ENCODE measurements at regions not wholly inside any gene's neighbourhood (a gene's known extent, or its start where the extent isn't known, plus 50 kb on each side); places are given as distances from the start of the nearest gene placed in this dataset.
"Not testable (repeated sequence)": the region's sequence is repeated elsewhere in the genome, so short reads cannot be mapped to it uniquely, and the experiment has no call there.

DNA sequence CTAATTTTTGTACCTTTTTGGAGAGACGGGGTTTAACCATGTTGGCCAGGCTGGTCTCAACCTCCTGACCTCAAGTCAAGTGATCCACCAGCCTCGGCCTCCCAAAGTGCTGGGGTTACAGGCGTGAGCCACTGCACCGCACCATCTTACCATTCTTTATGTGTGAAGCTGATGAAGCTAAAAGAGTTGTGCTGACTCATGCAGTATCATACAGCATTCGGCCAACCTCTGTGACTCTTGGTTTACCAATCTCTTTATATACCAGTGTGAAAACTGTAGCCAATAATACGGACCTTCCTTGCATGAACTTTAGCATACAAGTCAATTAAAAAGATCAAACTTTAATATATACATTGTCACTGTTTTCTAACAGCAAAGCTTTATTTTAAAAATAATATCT, 878.2 kb upstream of the MBL2 start:
- intact Hi-C loops (cut with micrococcal nuclease; ENCODE audit: unreplicated experiment): no loop called here
- Histone ChIP-seq H3K4me1 (no peaks in the 10 kb centered on the region), H3K27me3 (replicated peaks; ENCODE audit: control insufficient read depth, insufficient read depth, low read length) (no peaks in the 10 kb centered on the region), H3K4me3 (ENCODE audit: low read depth, low read length) (no peak overlapping the region), H3K36me3 (ENCODE audit: control insufficient read depth, insufficient read depth, low read length) (no peaks in the 10 kb centered on the region), H3K9me3 (no peaks in the 10 kb centered on the region)
- H3K27me3 Mint-ChIP-seq (ENCODE audit: insufficient read depth, unreplicated experiment): no peaks in the 10 kb centered on the region
- TF ChIP-seq, protein P1, sequence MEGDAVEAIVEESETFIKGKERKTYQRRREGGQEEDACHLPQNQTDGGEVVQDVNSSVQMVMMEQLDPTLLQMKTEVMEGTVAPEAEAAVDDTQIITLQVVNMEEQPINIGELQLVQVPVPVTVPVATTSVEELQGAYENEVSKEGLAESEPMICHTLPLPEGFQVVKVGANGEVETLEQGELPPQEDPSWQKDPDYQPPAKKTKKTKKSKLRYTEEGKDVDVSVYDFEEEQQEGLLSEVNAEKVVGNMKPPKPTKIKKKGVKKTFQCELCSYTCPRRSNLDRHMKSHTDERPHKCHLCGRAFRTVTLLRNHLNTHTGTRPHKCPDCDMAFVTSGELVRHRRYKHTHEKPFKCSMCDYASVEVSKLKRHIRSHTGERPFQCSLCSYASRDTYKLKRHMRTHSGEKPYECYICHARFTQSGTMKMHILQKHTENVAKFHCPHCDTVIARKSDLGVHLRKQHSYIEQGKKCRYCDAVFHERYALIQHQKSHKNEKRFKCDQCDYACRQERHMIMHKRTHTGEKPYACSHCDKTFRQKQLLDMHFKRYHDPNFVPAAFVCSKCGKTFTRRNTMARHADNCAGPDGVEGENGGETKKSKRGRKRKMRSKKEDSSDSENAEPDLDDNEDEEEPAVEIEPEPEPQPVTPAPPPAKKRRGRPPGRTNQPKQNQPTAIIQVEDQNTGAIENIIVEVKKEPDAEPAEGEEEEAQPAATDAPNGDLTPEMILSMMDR (IDR thresholded peaks at IDR 0.05; ENCODE audit: insufficient read depth in 1 of 2, low read depth in 1 of 2, low read length in 1 of 2, severe bottlenecking in 1 of 2, unreplicated experiment in 1 of 2): no peak
- no TSS peak for BruUV-seq (replicated peaks)
- no peak overlapping the region for H3K4me3 Mint-ChIP-seq (ENCODE audit: unreplicated experiment)
- no peak overlapping the region for H3K27ac Mint-ChIP-seq (ENCODE audit: unreplicated experiment)
- no peak for DNase-seq
- POLR2A ChIA-PET: no interaction called here
- no peaks in the 10 kb centered on the region for H3K36me3 Mint-ChIP-seq (ENCODE audit: insufficient read depth, unreplicated experiment)
- CTCF ChIA-PET: no interaction called here
- no peaks in the 10 kb centered on the region for H3K4me1 Mint-ChIP-seq (ENCODE audit: low read depth, unreplicated experiment)
- no peaks in the 10 kb centered on the region for H3K9me3 Mint-ChIP-seq (ENCODE audit: unreplicated experiment)

DNA sequence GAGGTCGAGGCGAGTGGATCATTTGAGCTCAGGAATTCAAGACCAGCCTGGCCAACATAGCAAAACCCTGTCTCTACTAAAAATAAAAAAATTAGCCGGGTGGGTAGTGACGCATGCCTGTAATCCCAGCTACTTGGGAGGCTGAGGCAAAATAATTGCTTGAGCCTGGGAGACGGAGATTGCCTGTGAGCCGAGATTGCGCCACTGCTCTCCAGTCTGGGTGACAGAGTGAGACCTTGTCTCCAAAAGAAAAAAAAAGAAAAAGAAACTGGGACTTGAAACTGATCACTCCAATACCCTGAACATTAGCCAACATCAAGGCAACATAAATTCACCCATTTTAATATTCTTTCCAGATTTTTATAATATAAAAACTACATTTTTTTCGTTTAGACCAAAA, 874.6 kb upstream of the MBL2 start:
- H3K9me3 Mint-ChIP-seq (ENCODE audit: unreplicated experiment); CTCF ChIA-PET; H3K4me1 Mint-ChIP-seq (ENCODE audit: low read depth, unreplicated experiment); H3K36me3 Mint-ChIP-seq (ENCODE audit: insufficient read depth, unreplicated experiment); H3K27ac Mint-ChIP-seq (ENCODE audit: unreplicated experiment); BruUV-seq (replicated peaks); H3K4me1 ChIP-seq; H3K4me3 ChIP-seq (ENCODE audit: low read depth, low read length); H3K9me3 ChIP-seq; H3K27me3 Mint-ChIP-seq (ENCODE audit: insufficient read depth, unreplicated experiment); H3K4me3 Mint-ChIP-seq (ENCODE audit: unreplicated experiment); H3K27me3 ChIP-seq (replicated peaks; ENCODE audit: control insufficient read depth, insufficient read depth, low read length); POLR2A ChIA-PET; H3K36me3 ChIP-seq (ENCODE audit: control insufficient read depth, insufficient read depth, low read length); intact Hi-C loops (cut with micrococcal nuclease; ENCODE audit: unreplicated experiment); DNase-seq: not testable (repeated sequence)

DNA sequence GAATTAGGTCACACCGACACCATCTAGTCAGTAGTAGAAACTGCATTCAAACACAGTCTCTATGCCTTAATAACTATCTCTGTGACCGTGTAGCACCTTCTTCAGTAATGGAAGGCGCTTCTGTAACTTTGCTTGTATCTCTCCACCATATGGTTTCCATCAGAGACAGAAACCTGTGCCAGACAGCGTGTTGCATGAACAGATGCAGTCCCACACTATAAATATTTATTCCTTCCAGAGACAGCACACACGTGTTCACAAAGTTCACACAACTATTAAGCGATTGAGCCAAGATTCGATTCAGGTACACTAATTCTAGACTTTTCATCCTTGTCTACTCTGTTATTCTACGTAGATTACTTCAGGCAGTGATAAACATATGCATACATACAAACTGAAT, 873.9 kb upstream of the MBL2 start:
- Mint-ChIP-seq H3K4me1 (ENCODE audit: low read depth, unreplicated experiment) (no peaks in the 10 kb centered on the region), H3K9me3 (ENCODE audit: unreplicated experiment) (no peaks in the 10 kb centered on the region), H3K4me3 (ENCODE audit: unreplicated experiment) (no peak overlapping the region), H3K36me3 (ENCODE audit: insufficient read depth, unreplicated experiment) (no peaks in the 10 kb centered on the region), H3K27me3 (ENCODE audit: insufficient read depth, unreplicated experiment) (no peaks in the 10 kb centered on the region), H3K27ac (ENCODE audit: unreplicated experiment) (no peak overlapping the region)
- intact Hi-C loops (cut with micrococcal nuclease; ENCODE audit: unreplicated experiment): no loop called here
- Histone ChIP-seq H3K36me3 (ENCODE audit: control insufficient read depth, insufficient read depth, low read length) (no peaks in the 10 kb centered on the region), H3K4me3 (ENCODE audit: low read depth, low read length) (no peak overlapping the region), H3K27me3 (replicated peaks; ENCODE audit: control insufficient read depth, insufficient read depth, low read length) (no peaks in the 10 kb centered on the region), H3K9me3 (no peaks in the 10 kb centered on the region), H3K4me1 (no peaks in the 10 kb centered on the region)
- ChIA-PET CTCF (no interaction called here), POLR2A (no interaction called here)
- BruUV-seq (replicated peaks): no TSS peak
- TF ChIP-seq, protein P1 (IDR thresholded peaks at IDR 0.05; ENCODE audit: insufficient read depth in 1 of 2, low read depth in 1 of 2, low read length in 1 of 2, severe bottlenecking in 1 of 2, unreplicated experiment in 1 of 2): no peak
- no peak for DNase-seq

DNA sequence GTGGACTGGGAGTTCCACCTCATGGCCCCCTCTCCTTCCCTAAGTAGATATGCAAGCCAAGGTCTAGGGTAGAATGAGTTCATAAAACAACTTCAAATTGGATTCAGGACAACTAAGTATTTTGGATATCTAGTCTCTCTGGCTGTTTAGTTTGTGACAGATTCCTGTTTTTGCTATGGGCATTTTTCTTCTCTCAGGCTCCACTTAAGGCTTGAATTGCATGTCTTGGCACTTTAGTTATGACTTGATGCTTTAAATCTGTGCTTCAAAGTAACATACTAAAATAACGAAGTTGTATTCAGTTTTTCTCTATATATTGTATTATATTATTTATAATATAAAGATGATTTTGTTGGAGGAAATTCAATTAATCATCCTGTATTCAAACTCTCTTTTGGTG, 873.4 kb upstream of the MBL2 start:
- Mint-ChIP-seq H3K4me3 (ENCODE audit: unreplicated experiment) (no peak overlapping the region), H3K27me3 (ENCODE audit: insufficient read depth, unreplicated experiment) (no peaks in the 10 kb centered on the region), H3K4me1 (ENCODE audit: low read depth, unreplicated experiment) (no peaks in the 10 kb centered on the region), H3K9me3 (ENCODE audit: unreplicated experiment) (no peaks in the 10 kb centered on the region), H3K27ac (ENCODE audit: unreplicated experiment) (no peak overlapping the region), H3K36me3 (ENCODE audit: insufficient read depth, unreplicated experiment) (no peaks in the 10 kb centered on the region)
- no peaks in the 10 kb centered on the region for H3K4me1 ChIP-seq
- DNase-seq: no peak
- H3K4me3 ChIP-seq (ENCODE audit: low read depth, low read length): no peak overlapping the region
- H3K9me3 ChIP-seq: no peaks in the 10 kb centered on the region
- intact Hi-C loops (cut with micrococcal nuclease; ENCODE audit: unreplicated experiment): no loop called here
- TF ChIP-seq, protein P1 (IDR thresholded peaks at IDR 0.05; ENCODE audit: insufficient read depth in 1 of 2, low read depth in 1 of 2, low read length in 1 of 2, severe bottlenecking in 1 of 2, unreplicated experiment in 1 of 2): no peak
- BruUV-seq (replicated peaks): no TSS peak
- ChIA-PET CTCF (no interaction called here), POLR2A (no interaction called here)
- H3K36me3 ChIP-seq (ENCODE audit: control insufficient read depth, insufficient read depth, low read length): no peaks in the 10 kb centered on the region
- no peaks in the 10 kb centered on the region for H3K27me3 ChIP-seq (replicated peaks; ENCODE audit: control insufficient read depth, insufficient read depth, low read length)
